HG03045 (cell line): ENCODE measurements at regions not wholly inside any gene's neighbourhood (a gene's known extent, or its start where the extent isn't known, plus 50 kb on each side); places are given as distances from the start of the nearest gene placed in this dataset.

ENCODE experiments used
- ATAC-seq: cut with Tn5 transposase; IDR thresholded peaks from one replicate; pipeline ENCODE4 v1.9.1; 2021; ENCODE audit warnings: mild to moderate bottlenecking, moderate library complexity; ENCODE audit not compliant: unreplicated experiment

GRCh38 chr3:30069056-30069455 is 537.3 kb upstream of the TGFBR2 start:
- no peak for ATAC-seq

DNA sequence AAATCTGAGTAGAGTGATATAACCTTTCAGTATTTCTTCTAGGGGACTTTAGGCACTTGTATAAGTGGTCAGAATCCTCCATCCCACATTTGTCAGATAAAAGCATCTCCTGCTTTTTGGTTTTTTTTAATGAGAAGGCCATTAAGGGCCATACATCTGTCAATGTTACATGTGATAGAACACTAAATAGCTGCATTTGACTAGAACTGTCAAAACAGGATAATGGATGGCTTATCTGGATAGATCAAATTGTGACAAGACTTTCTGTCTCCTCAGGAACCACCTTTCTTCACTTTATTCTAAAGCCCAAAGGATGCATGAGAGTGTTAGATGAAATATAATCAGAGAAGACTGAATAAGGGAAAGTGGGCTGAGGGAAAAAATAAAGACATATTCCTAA is 533.4 kb upstream of the TGFBR2 start:
- ATAC-seq: no peak

GRCh38 chr3:30073622-30074021 is 532.8 kb upstream of the TGFBR2 start:
- ATAC-seq: no peak

DNA sequence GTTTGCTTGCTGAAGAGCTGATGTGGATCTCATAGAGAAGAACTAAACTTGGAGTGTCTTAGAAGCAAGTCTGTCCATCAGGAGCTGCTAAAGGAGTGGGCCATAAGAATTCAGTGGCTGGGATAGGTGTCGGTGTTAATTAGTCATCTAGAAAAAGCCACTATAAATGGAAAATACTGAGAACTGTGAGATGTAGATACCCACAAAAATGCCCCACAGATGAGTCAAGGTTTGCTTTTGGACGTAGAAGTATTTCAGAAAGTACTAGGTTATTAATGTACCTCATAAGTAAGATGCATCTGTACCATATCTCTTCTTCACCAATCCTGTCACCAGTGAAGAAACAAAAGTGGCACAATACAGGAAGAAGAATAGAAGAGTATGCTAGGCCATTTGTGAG is 530.9 kb upstream of the TGFBR2 start:
- ATAC-seq: no peak

GRCh38 chr3:30076899-30077298 is 529.5 kb upstream of the TGFBR2 start:
- no peak for ATAC-seq

- ATAC-seq: no peak
Measured at GRCh38 chr3:30077746-30078145, 528.7 kb upstream of the TGFBR2 start.

DNA sequence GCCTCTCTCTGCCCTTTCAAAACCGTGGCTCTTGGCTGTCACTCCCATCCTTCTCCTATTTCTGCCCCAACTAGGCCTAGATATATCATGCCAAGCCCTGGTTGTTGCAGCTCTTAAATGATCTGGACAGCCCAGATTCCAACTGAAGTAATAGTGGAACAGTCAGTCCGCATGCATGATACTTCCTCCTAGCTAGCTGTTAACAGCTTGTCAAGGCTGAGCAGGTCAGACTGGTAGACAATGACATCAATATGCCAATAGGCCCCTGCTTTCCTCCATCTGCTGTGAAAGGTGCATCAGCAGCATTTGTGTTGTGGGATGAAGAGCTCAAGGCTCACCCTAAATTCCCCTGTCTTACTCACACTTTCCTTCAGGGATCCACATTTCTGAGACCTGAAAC is 527.7 kb upstream of the TGFBR2 start:
- no peak for ATAC-seq

DNA sequence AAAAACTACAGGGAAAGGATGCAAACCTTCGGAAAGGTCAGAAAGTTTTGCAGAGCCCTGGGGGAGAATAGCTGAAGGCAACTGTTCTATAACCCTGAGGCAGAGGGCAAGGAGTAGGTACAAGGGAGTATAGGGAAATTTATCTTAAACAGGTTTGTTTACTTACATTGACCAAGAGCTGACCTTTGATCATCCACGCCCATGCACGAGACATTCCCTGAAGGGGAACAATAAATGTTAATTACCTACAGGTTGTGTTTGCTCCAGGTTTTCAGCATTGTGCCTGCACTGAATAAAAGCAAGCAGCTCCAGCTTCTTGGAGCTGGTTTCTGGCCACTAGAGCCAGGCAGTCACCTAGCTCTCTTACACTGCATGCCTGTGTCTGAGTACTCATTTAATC is 524.5 kb upstream of the TGFBR2 start:
- no peak for ATAC-seq

DNA sequence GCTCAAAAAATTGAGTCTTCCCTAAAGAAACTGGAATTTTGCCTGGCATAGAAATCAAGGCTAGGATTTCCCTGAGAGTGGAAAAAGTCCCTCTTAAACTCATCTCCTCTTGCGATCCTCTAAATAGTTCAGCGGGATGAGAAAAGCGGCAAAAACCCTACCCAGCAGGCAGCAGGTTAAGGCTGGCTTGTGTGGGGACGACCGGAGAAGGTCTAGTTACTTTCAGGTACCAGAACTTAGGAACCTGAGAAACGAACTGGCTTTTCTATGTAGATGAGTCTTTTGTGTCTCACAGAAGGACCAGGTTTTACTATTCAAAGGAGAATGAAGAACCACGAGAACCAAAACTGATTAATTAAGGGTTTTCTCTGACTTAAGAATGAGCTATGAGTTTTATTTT is 523.7 kb upstream of the TGFBR2 start:
- no peak for ATAC-seq

DNA sequence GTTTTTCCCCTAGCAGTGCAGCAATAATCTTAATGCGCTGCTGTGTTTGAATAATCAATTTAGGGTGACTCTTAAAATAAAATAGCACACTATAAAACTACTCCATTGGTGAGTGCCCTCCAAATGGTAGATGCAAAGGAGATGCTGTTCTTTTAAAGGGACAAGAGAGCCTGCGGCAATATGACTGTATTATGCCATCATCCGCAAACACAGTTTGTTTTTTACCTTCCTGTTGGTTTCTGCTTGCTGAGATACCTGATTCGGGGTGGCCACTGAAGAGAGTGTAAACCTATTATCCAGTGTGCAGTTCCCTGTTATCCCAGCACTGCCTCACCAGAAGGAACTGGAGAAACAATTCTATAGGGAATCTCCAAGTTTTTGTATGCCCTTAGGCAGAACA is 523.1 kb upstream of the TGFBR2 start:
- no peak for ATAC-seq

- no peak for ATAC-seq
Measured at GRCh38 chr3:30084316-30084715, 522.1 kb upstream of the TGFBR2 start.

DNA sequence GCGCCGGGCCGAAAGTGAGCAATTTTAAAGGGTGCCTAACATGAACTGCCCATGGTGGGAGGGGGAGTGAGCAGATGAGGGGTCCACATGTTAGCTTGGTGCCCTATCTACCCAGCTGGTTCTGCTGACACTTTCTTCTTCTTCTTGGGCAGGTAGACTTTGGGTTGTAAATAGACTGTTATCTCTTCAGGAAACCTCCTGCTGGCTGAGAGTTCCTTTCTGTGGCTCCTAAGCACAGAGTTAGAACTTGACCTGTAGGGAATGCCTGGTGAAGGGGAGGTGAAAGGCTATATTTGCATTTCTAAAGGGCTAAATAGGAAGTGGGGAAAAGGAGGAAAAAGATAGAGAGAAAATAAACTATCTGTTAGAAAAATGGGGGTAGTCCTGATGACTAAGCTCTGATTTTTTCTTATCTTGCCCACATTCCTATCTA is 521.4 kb upstream of the TGFBR2 start:
- ATAC-seq: no peak

GRCh38 chr3:30085486-30085885 is 520.9 kb upstream of the TGFBR2 start:
- ATAC-seq: no peak

GRCh38 chr3:30091686-30092085 is 514.7 kb upstream of the TGFBR2 start:
- no peak for ATAC-seq

DNA sequence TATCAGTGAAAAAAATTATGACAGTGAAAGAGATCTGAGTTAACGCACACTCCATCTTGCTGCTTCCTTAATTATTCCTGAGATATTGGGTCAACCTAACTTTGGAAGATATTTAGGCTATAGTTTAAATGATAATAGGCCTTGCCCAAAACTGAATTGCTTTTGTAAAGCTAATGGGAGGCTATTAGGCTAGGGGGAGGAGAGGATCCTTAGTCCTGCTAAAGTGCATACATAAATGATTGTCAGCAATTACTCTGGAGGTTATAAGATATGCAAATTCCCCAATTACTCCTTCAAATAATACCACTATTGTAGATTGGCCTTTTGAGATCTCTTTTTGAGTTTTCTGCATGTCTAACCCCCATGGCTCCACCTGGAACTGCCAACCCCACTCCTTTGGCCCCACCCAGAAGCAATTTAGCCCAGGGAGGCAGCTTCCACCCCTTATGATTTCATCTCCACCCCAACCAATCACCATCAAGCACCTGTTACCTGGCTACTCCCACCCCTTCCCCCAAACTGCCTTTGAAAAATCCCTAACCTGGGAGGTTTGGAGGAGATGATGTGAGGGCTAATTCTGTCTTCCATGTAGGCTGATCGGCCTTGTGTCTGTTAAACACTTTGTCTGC is 509.3 kb upstream of the TGFBR2 start:
- ATAC-seq: no peak

- no peak for ATAC-seq
Measured at GRCh38 chr3:30098243-30098642, 508.2 kb upstream of the TGFBR2 start.

DNA sequence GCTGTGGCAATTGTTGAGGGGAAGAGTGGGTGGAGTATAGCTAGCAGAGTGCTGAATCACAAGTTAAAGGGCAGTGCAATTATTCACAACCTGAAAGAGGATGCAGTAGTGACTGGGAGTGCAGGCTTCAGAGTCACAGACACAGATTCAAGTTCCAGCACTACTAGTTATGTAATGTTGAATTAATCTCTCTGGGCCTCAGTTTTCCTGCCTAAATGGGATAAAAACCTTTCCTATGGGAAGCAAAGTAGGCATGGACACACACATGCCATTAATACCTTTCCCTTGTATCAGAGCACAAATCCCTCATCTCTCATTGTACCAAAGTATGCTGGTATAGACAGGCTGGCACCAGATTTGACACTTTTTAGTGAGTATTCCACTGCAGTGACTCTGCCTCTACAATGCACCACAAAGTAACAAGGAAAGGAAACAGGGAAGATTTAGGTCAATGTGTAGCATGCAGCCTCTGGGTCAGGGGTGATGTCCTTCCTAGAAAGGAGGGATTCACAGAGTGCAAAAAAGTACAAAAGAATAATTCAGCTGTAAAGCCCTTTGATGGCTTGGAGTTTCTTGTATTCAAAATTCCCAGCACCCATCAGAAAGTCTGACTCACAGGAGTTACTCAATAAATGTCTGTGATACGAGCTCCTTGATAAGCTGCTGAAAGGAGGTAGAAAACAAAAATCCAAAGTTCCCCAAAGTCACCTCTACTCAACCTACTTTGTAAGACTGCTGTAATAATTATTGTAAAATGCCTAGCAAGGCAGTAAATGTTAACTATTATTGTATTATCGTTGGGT is 507.5 kb upstream of the TGFBR2 start:
- ATAC-seq: no peak

DNA sequence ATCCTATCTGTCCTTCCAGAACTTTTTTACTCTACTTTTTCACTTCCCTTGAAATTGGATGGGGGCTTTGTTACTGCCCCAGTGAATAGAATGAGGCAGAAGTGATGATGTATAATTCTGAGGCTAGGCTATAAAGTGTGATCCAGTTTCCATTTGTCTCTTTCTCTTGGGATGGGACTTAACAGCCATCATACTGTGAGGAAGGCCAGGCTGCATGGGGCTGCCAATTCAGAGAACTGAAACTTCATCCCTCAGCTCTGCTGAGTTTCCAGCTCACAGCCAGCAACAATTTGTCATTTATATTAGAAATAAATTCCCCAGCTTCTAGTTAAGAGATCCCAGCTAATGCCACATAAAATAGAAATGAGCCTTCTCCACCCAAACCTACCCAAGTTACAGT is 504.0 kb upstream of the TGFBR2 start:
- ATAC-seq: no peak

DNA sequence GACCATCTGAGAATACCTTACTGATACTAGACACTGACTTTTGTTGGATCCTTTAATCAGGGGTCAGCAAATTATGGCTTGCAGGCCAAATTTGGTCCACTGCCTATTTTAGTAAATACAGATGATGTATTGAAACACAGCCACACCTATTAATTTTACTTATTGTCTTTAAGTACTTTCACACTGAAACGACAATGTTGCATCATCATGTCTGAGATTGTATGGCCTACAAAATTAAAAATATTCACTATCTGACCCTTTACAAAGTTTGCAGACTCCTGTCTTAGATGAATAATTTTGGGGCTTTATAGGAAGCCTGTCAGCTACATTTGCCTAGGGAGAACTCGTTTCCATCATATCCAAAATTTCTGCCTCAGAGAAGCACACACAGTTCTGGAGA is 503.2 kb upstream of the TGFBR2 start:
- no peak for ATAC-seq

DNA sequence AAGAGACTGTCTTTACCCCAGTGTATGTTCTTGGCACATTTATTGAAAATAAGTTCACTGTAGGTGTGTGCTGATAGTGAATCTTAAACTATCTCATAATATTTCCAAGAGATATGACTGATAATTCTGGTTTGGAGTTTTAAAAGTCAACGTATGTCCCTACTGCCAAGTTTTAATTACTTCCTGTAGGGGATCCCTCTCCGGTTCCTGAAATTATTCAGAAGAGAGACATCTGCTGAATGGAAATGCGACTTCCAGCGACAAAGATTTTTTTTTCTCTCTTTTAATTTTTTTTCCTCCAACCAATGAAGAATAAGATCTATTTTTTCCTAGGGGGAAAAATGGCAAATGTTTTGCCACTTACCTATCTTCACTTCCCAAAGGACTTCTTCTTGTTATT is 498.9 kb upstream of the TGFBR2 start:
- no peak for ATAC-seq

DNA sequence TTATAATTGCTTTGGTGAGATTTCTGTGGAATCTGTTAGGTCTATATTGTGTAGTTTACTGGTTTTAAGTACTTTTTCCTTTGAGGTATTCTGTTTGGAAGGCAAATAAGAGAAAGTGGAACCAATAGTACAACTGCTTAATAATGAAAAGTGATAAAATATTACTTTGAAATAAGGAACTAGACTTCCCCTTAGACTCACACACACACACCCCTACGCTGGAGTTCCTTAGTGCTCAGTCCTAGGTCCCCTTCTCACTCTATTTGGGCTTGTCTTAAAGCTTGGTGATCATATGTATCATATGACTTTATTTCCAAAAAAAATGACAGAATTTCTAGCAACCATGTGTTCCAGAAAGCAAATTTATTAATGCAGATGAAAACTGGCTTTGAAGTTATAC is 494.0 kb upstream of the TGFBR2 start:
- no peak for ATAC-seq

DNA sequence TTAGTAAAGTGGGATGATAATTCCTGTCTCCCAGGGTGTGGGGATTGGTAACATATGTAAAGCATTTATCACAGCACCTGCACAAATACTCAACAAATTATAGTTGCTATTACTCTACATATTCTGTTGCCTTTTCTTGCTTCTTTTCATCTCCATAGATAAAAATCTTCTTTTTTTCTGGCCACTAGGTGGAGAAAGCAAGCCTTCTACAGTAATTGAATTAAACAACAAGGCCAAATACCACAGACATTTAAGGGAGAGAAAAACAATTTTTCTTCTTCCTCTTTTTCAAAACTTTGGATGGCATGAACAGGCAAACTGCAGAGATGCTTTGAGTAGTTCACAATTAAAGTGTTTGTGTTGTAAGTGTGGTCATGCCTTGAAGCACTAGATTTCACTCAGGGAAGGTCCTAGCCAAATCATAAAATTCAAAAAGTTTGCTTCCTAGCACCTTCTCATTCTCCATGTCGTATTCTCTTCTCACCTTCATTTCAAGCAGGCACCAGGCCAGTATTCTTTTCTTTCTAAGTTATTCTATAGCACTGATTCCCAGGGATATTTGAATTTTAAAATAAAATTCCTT is 493.4 kb upstream of the TGFBR2 start:
- no peak for ATAC-seq
